HepG2 (cell line): ENCODE measurements at regions not wholly inside any gene's neighbourhood (a gene's known extent, or its start where the extent isn't known, plus 50 kb on each side); places are given as distances from the start of the nearest gene placed in this dataset.

Experiments
- NR1H2 ChIP-seq: sonication (generic); formaldehyde crosslinking; IDR thresholded peaks from 2 replicates; pipeline ENCODE4 v1.8.1; 2022; ENCODE audit warnings: low read depth, missing genetic modification reagents, borderline replicate concordance
- SIX1 ChIP-seq: sonication (generic); formaldehyde crosslinking; IDR thresholded peaks from 2 replicates; pipeline ENCODE4 v1.4.0; 2020; ENCODE audit warnings: missing genetic modification reagents, borderline replicate concordance
- SPEN ChIP-seq: sonication (generic); formaldehyde crosslinking; IDR thresholded peaks from 2 replicates; pipeline ENCODE4 v1.5.1; 2020; ENCODE audit warnings: low read depth, mild to moderate bottlenecking, missing genetic modification reagents
- TOPORS ChIP-seq: sonication (generic); formaldehyde crosslinking; IDR thresholded peaks from 2 replicates; pipeline ENCODE4 v1.8.0; 2023; ENCODE audit warnings: mild to moderate bottlenecking, missing genetic modification reagents
- ZNF746 ChIP-seq: sonication (generic); formaldehyde crosslinking; IDR thresholded peaks from 2 replicates; pipeline ENCODE4 v1.8.0; 2022; ENCODE audit warnings: mild to moderate bottlenecking, missing genetic modification reagents
- TF ChIP-seq, protein P1 (sequence below): IDR thresholded peaks from 2 replicates; pipeline ENCODE4 v1.4.0; 2020; ENCODE audit warnings: mild to moderate bottlenecking, missing genetic modification reagents
- TF ChIP-seq, protein P2 (sequence below): sonication (generic); formaldehyde crosslinking; IDR thresholded peaks from 2 replicates; pipeline ENCODE4 v1.4.0; 2020; ENCODE audit warnings: missing genetic modification reagents, borderline replicate concordance

DNA sequence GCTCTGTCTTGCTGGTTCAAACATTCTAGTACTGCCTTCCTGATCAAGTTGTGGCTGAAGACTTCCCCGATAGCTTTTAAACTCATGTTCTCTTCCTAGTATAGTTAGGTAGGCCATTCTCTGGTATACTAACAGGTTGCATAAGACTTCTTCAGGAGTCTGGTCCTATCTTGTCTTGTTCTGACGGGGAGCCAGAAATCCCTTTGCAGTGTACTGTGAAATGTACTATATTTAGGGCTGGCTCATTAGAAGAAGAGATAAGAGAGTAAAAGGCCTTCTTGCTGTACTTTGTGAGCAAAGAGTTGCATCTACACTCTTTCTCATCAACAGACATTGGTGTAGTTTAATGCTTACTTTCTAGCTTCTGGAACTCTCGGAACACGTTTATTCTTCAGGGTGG, 331.9 kb downstream of the NUP35 start (continued):
- TF ChIP-seq NR1H2 (CRISPR knock-in tag): no peak
- no peak for TF ChIP-seq TOPORS (CRISPR knock-in tag)
- TF ChIP-seq, protein P1, sequence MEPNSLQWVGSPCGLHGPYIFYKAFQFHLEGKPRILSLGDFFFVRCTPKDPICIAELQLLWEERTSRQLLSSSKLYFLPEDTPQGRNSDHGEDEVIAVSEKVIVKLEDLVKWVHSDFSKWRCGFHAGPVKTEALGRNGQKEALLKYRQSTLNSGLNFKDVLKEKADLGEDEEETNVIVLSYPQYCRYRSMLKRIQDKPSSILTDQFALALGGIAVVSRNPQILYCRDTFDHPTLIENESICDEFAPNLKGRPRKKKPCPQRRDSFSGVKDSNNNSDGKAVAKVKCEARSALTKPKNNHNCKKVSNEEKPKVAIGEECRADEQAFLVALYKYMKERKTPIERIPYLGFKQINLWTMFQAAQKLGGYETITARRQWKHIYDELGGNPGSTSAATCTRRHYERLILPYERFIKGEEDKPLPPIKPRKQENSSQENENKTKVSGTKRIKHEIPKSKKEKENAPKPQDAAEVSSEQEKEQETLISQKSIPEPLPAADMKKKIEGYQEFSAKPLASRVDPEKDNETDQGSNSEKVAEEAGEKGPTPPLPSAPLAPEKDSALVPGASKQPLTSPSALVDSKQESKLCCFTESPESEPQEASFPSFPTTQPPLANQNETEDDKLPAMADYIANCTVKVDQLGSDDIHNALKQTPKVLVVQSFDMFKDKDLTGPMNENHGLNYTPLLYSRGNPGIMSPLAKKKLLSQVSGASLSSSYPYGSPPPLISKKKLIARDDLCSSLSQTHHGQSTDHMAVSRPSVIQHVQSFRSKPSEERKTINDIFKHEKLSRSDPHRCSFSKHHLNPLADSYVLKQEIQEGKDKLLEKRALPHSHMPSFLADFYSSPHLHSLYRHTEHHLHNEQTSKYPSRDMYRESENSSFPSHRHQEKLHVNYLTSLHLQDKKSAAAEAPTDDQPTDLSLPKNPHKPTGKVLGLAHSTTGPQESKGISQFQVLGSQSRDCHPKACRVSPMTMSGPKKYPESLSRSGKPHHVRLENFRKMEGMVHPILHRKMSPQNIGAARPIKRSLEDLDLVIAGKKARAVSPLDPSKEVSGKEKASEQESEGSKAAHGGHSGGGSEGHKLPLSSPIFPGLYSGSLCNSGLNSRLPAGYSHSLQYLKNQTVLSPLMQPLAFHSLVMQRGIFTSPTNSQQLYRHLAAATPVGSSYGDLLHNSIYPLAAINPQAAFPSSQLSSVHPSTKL: no peak
- no peak for TF ChIP-seq ZNF746 (CRISPR knock-in tag)
- TF ChIP-seq SIX1 (CRISPR knock-in tag): no peak
- TF ChIP-seq SPEN (CRISPR knock-in tag): no peak
- TF ChIP-seq, protein P2, sequence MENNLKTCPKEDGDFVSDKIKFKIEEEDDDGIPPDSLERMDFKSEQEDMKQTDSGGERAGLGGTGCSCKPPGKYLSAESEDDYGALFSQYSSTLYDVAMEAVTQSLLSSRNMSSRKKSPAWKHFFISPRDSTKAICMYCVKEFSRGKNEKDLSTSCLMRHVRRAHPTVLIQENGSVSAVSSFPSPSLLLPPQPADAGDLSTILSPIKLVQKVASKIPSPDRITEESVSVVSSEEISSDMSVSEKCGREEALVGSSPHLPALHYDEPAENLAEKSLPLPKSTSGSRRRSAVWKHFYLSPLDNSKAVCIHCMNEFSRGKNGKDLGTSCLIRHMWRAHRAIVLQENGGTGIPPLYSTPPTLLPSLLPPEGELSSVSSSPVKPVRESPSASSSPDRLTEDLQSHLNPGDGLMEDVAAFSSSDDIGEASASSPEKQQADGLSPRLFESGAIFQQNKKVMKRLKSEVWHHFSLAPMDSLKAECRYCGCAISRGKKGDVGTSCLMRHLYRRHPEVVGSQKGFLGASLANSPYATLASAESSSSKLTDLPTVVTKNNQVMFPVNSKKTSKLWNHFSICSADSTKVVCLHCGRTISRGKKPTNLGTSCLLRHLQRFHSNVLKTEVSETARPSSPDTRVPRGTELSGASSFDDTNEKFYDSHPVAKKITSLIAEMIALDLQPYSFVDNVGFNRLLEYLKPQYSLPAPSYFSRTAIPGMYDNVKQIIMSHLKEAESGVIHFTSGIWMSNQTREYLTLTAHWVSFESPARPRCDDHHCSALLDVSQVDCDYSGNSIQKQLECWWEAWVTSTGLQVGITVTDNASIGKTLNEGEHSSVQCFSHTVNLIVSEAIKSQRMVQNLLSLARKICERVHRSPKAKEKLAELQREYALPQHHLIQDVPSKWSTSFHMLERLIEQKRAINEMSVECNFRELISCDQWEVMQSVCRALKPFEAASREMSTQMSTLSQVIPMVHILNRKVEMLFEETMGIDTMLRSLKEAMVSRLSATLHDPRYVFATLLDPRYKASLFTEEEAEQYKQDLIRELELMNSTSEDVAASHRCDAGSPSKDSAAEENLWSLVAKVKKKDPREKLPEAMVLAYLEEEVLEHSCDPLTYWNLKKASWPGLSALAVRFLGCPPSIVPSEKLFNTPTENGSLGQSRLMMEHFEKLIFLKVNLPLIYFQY: no peak
